ENCODE measurements at regions not wholly inside any gene's neighbourhood (a gene's known extent, or its start where the extent isn't known, plus 50 kb on each side); places are given as distances from the start of the nearest gene placed in this dataset.

DNA sequence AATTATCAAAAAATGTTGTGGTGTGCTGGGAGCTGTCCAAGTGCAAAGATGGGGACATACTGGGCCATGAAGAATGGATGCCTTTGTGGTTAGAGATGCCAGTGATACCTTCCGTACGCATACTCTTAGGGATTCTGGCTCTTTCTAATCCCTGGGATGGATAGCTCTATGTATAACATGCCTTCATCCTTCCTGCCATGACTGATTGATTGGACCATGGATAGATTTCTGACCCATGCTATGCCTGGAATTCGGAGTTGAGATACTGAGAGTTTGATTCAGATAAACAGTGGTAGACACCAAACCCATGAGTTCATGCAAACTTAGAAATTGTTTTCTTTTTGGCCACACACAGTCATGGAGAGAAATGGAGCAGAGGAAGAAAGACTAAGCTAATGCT is 147.2 kb upstream of the WDFY3 start:
- TF ChIP-seq POLR2AphosphoS5 (IDR thresholded peaks at IDR 0.05), result no peak
- TF ChIP-seq, protein P1, sequence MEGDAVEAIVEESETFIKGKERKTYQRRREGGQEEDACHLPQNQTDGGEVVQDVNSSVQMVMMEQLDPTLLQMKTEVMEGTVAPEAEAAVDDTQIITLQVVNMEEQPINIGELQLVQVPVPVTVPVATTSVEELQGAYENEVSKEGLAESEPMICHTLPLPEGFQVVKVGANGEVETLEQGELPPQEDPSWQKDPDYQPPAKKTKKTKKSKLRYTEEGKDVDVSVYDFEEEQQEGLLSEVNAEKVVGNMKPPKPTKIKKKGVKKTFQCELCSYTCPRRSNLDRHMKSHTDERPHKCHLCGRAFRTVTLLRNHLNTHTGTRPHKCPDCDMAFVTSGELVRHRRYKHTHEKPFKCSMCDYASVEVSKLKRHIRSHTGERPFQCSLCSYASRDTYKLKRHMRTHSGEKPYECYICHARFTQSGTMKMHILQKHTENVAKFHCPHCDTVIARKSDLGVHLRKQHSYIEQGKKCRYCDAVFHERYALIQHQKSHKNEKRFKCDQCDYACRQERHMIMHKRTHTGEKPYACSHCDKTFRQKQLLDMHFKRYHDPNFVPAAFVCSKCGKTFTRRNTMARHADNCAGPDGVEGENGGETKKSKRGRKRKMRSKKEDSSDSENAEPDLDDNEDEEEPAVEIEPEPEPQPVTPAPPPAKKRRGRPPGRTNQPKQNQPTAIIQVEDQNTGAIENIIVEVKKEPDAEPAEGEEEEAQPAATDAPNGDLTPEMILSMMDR (IDR thresholded peaks at IDR 0.05 in 8 of 11, conservative IDR thresholded peaks at IDR 0.05 in 3 of 11), result no peak
